ENCODE measurements at regions not wholly inside any gene's neighbourhood (a gene's known extent, or its start where the extent isn't known, plus 50 kb on each side); places are given as distances from the start of the nearest gene placed in this dataset.
"Not testable (repeated sequence)": the region's sequence is repeated elsewhere in the genome, so short reads cannot be mapped to it uniquely, and the experiment has no call there.

GRCh38 chr5:82560561-82560960 lies 282.4 kb upstream of the RPS23 start:
- FAIRE-seq (no peak), DNase-seq (ENCODE audit: insufficient read length, low spot score) (no peak)
- TF ChIP-seq POLR2A (IDR thresholded peaks at IDR 0.05; ENCODE audit: low read depth, low read length) (no peak), TAF1 (IDR thresholded peaks at IDR 0.05; ENCODE audit: low read depth, low read length) (no peak), PAX5 (IDR thresholded peaks at IDR 0.05; ENCODE audit: insufficient read depth, low read length, severe bottlenecking) (no peak), POU2F2 (IDR thresholded peaks at IDR 0.05; ENCODE audit: low read depth, low read length) (no peak), POLR2AphosphoS5 (IDR thresholded peaks at IDR 0.05; ENCODE audit: low read depth, low read length) (no peak)

GRCh38 chr5:82551840-82552385 lies 273.8 kb upstream of the RPS23 start:
- FAIRE-seq, result no peak
- no peak for DNase-seq (ENCODE audit: insufficient read length, low spot score)
- TF ChIP-seq POLR2A (IDR thresholded peaks at IDR 0.05; ENCODE audit: low read depth, low read length) (no peak), TAF1 (IDR thresholded peaks at IDR 0.05; ENCODE audit: low read depth, low read length) (no peak)

- DNase-seq (ENCODE audit: insufficient read length, low spot score) (no peak), FAIRE-seq (no peak)
These were observed 273.0 kb upstream of the RPS23 start for GRCh38 chr5:82551192-82551591.

GRCh38 chr5:82549263-82549662 lies 271.1 kb upstream of the RPS23 start:
- DNase-seq (ENCODE audit: insufficient read length, low spot score) (no peak), FAIRE-seq (no peak)
- no peak for TF ChIP-seq POU2F2 (IDR thresholded peaks at IDR 0.05; ENCODE audit: low read depth, low read length)
- no peak for TF ChIP-seq SPI1 (IDR thresholded peaks at IDR 0.05; ENCODE audit: low read depth, low read length)
- no peak for TF ChIP-seq POLR2A (IDR thresholded peaks at IDR 0.05; ENCODE audit: low read depth, low read length)
- no peak for TF ChIP-seq PAX5 (IDR thresholded peaks at IDR 0.05; ENCODE audit: insufficient read depth, low read length, severe bottlenecking)
- TF ChIP-seq TAF1 (IDR thresholded peaks at IDR 0.05; ENCODE audit: low read depth, low read length), result no peak
- TF ChIP-seq POLR2AphosphoS5 (IDR thresholded peaks at IDR 0.05; ENCODE audit: low read depth, low read length), result no peak

More at GRCh38 chr5:82551192-82551591, 273.0 kb upstream of the RPS23 start:
- TF ChIP-seq SPI1 (IDR thresholded peaks at IDR 0.05; ENCODE audit: low read depth, low read length) (no peak), POU2F2 (IDR thresholded peaks at IDR 0.05; ENCODE audit: low read depth, low read length) (no peak), PAX5 (IDR thresholded peaks at IDR 0.05; ENCODE audit: insufficient read depth, low read length, severe bottlenecking) (no peak), POLR2A (IDR thresholded peaks at IDR 0.05; ENCODE audit: low read depth, low read length) (no peak), POLR2AphosphoS5 (IDR thresholded peaks at IDR 0.05; ENCODE audit: low read depth, low read length) (no peak), TAF1 (IDR thresholded peaks at IDR 0.05; ENCODE audit: low read depth, low read length) (no peak)

- FAIRE-seq, result no peak
These were observed 265.9 kb upstream of the RPS23 start for GRCh38 chr5:82544004-82544403.

GRCh38 chr5:82540301-82540700 lies 262.1 kb upstream of the RPS23 start:
- TF ChIP-seq POLR2A (IDR thresholded peaks at IDR 0.05; ENCODE audit: low read depth, low read length), result no peak
- no peak for DNase-seq (ENCODE audit: insufficient read length, low spot score)
- FAIRE-seq, result no peak

More at GRCh38 chr5:82544004-82544403, 265.9 kb upstream of the RPS23 start:
- DNase-seq (ENCODE audit: insufficient read length, low spot score), result no peak
- no peak for TF ChIP-seq POLR2A (IDR thresholded peaks at IDR 0.05; ENCODE audit: low read depth, low read length)
- no peak for TF ChIP-seq TAF1 (IDR thresholded peaks at IDR 0.05; ENCODE audit: low read depth, low read length)
- TF ChIP-seq POLR2AphosphoS5 (IDR thresholded peaks at IDR 0.05; ENCODE audit: low read depth, low read length), result no peak
- TF ChIP-seq POU2F2 (IDR thresholded peaks at IDR 0.05; ENCODE audit: low read depth, low read length), result no peak
- TF ChIP-seq SPI1 (IDR thresholded peaks at IDR 0.05; ENCODE audit: low read depth, low read length), result no peak
- TF ChIP-seq PAX5 (IDR thresholded peaks at IDR 0.05; ENCODE audit: insufficient read depth, low read length, severe bottlenecking), result no peak

- DNase-seq (ENCODE audit: insufficient read length, low spot score), result no peak
- TF ChIP-seq POLR2AphosphoS5 (IDR thresholded peaks at IDR 0.05; ENCODE audit: low read depth, low read length) (no peak), POLR2A (IDR thresholded peaks at IDR 0.05; ENCODE audit: low read depth, low read length) (no peak), SPI1 (IDR thresholded peaks at IDR 0.05; ENCODE audit: low read depth, low read length) (no peak), TAF1 (IDR thresholded peaks at IDR 0.05; ENCODE audit: low read depth, low read length) (no peak), PAX5 (IDR thresholded peaks at IDR 0.05; ENCODE audit: insufficient read depth, low read length, severe bottlenecking) (no peak), POU2F2 (IDR thresholded peaks at IDR 0.05; ENCODE audit: low read depth, low read length) (no peak)
- no peak for FAIRE-seq
These were observed 260.3 kb upstream of the RPS23 start for GRCh38 chr5:82538339-82539034.

GRCh38 chr5:82537687-82538306 lies 259.6 kb upstream of the RPS23 start:
- no peak for TF ChIP-seq POLR2AphosphoS5 (IDR thresholded peaks at IDR 0.05; ENCODE audit: low read depth, low read length)
- TF ChIP-seq POU2F2 (IDR thresholded peaks at IDR 0.05; ENCODE audit: low read depth, low read length), result no peak
- TF ChIP-seq PAX5 (IDR thresholded peaks at IDR 0.05; ENCODE audit: insufficient read depth, low read length, severe bottlenecking), result no peak
- no peak for TF ChIP-seq POLR2A (IDR thresholded peaks at IDR 0.05; ENCODE audit: low read depth, low read length)
- TF ChIP-seq TAF1 (IDR thresholded peaks at IDR 0.05; ENCODE audit: low read depth, low read length), result no peak
- no peak for TF ChIP-seq SPI1 (IDR thresholded peaks at IDR 0.05; ENCODE audit: low read depth, low read length)
- no peak for FAIRE-seq
- no peak for DNase-seq (ENCODE audit: insufficient read length, low spot score)

- DNase-seq (ENCODE audit: insufficient read length, low spot score) (no peak), FAIRE-seq (no peak)
- TF ChIP-seq TAF1 (IDR thresholded peaks at IDR 0.05; ENCODE audit: low read depth, low read length) (no peak), POLR2AphosphoS5 (IDR thresholded peaks at IDR 0.05; ENCODE audit: low read depth, low read length) (no peak), PAX5 (IDR thresholded peaks at IDR 0.05; ENCODE audit: insufficient read depth, low read length, severe bottlenecking) (no peak), POLR2A (IDR thresholded peaks at IDR 0.05; ENCODE audit: low read depth, low read length) (no peak), SPI1 (IDR thresholded peaks at IDR 0.05; ENCODE audit: low read depth, low read length) (no peak), POU2F2 (IDR thresholded peaks at IDR 0.05; ENCODE audit: low read depth, low read length) (no peak)
These were observed 256.8 kb upstream of the RPS23 start for GRCh38 chr5:82534986-82535385.

GRCh38 chr5:82532075-82532474 lies 253.9 kb upstream of the RPS23 start:
- DNase-seq (ENCODE audit: insufficient read length, low spot score); FAIRE-seq: not testable (repeated sequence)
